Thyroid gland (tissue), 4 donors: ENCODE measurements at regions not wholly inside any gene's neighbourhood (a gene's known extent, or its start where the extent isn't known, plus 50 kb on each side); places are given as distances from the start of the nearest gene placed in this dataset.

Experiments
- CTCF ChIP-seq, 6 experiments: fragments of 200-600 bp in 3 of 6; fragments of 450-650 bp in 3 of 6; sonication (generic) in 3 of 6; IDR thresholded peaks; one replicate each; pipeline ENCODE4 v1.5.1; 2016 to 2019; ENCODE audit warnings: antibody characterized with exemption in 6 of 6, mild to moderate bottlenecking in 2 of 6, inconsistent platforms in 1 of 6, moderate library complexity in 1 of 6
- POLR2A ChIP-seq, 2 donors: fragments of 450-650 bp; IDR thresholded peaks; one replicate each; pipeline ENCODE4 v1.6.1; 2017; ENCODE audit warnings: antibody characterized with exemption in 2 of 2, mild to moderate bottlenecking in 2 of 2, moderate library complexity in 1 of 2

- TF ChIP-seq CTCF (IDR thresholded peaks at IDR 0.05) (no peak), POLR2A (IDR thresholded peaks at IDR 0.05) (no peak)
Measured at GRCh38 chr5:39709032-39709431, 284.3 kb upstream of the DAB2 start.
